ENCODE measurements at regions not wholly inside any gene's neighbourhood (a gene's known extent, or its start where the extent isn't known, plus 50 kb on each side); places are given as distances from the start of the nearest gene placed in this dataset.
"Not testable (repeated sequence)": the region's sequence is repeated elsewhere in the genome, so short reads cannot be mapped to it uniquely, and the experiment has no call there.

- no peak for TF ChIP-seq CTCF (IDR thresholded peaks at IDR 0.05; ENCODE audit: borderline replicate concordance)
- DNase-seq: no peak
- Histone ChIP-seq H3K4me1 (no peaks in the 10 kb centered on the region), H3K9me3 (replicated peaks) (no peaks in the 10 kb centered on the region), H3K4me3 (no peak overlapping the region), H3K27me3 (ENCODE audit: low read depth) (peaks cover 11% of the 10 kb centered on the region), H3K27ac (replicated peaks) (no peak overlapping the region), H3K36me3 (no peaks in the 10 kb centered on the region)
- intact Hi-C loops (cut with micrococcal nuclease): no loop called here
Measured at GRCh38 chr2:131584380-131584779, 56.7 kb downstream of the CCDC74A start.

- intact Hi-C loops (cut with micrococcal nuclease): no loop called here
- no peaks in the 10 kb centered on the region for H3K4me1 ChIP-seq
- peaks cover 13% of the 10 kb centered on the region for H3K27me3 ChIP-seq (ENCODE audit: low read depth)
- H3K27ac ChIP-seq (replicated peaks): no peak overlapping the region
- DNase-seq: no peak
- no peak for TF ChIP-seq CTCF (IDR thresholded peaks at IDR 0.05; ENCODE audit: borderline replicate concordance)
- H3K4me3 ChIP-seq: no peak overlapping the region
- no peaks in the 10 kb centered on the region for H3K9me3 ChIP-seq (replicated peaks)
- H3K36me3 ChIP-seq: no peaks in the 10 kb centered on the region
Measured at GRCh38 chr2:131584940-131585339, 57.3 kb downstream of the CCDC74A start.

- Histone ChIP-seq H3K4me1 (no peaks in the 10 kb centered on the region), H3K36me3 (no peaks in the 10 kb centered on the region), H3K27me3 (ENCODE audit: low read depth) (peaks cover 15% of the 10 kb centered on the region), H3K27ac (replicated peaks) (no peak overlapping the region), H3K4me3 (no peak overlapping the region), H3K9me3 (replicated peaks) (no peaks in the 10 kb centered on the region)
- intact Hi-C loops (cut with micrococcal nuclease): no loop called here
- DNase-seq: no peak
- no peak for TF ChIP-seq CTCF (IDR thresholded peaks at IDR 0.05; ENCODE audit: borderline replicate concordance)
Measured at GRCh38 chr2:131588152-131588873, 60.6 kb downstream of the CCDC74A start.

DNA sequence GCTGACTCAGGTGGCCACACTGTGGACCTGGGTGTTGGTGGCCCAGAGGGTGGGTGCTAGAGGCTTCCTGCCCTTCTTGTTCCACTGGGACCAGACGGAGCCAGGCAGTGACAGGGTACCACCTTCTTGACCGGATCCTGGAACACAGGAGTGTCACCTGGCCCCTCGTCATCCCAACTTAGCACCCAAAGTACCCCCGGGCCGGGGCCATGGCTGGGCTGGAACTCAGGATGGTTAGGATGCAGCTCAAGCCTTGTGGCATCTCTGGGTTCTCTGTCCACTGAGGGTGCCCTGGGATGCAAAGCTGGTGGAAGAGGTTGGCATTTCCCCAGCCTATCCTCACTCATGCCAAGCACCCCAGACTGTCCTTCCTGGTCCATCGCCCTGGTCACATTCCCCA, 61.4 kb downstream of the CCDC74A start:
- H3K36me3 ChIP-seq; H3K9me3 ChIP-seq (replicated peaks); H3K27ac ChIP-seq (replicated peaks); H3K4me1 ChIP-seq; H3K4me3 ChIP-seq; DNase-seq; intact Hi-C loops (cut with micrococcal nuclease): not testable (repeated sequence)
- peaks cover 15% of the 10 kb centered on the region for H3K27me3 ChIP-seq (ENCODE audit: low read depth)

DNA sequence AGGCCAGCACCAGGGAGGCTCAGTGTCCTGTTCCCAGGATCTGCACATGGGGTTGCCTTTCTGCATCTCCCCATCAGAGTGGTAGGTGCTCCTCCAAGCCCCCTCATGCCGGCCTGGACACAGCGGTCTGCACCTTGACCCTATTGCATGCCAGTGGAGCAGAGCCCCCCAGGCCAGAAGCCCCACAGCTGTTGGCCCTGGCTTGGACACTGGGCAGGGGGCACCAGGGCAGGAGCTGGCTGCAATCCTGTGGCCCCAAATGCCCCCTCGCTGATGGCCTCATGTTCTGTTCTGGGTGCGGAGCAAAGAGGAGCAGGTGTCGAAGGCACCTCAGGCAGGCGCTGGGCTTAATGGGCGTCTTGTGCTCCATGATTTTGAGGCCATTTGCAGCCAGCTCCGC, 62.7 kb downstream of the CCDC74A start:
- no peak overlapping the region for H3K27ac ChIP-seq (replicated peaks)
- intact Hi-C loops (cut with micrococcal nuclease): no loop called here
- no peaks in the 10 kb centered on the region for H3K4me1 ChIP-seq
- H3K9me3 ChIP-seq (replicated peaks): no peaks in the 10 kb centered on the region
- H3K36me3 ChIP-seq: no peaks in the 10 kb centered on the region
- H3K4me3 ChIP-seq: no peak overlapping the region
- peaks cover 15% of the 10 kb centered on the region for H3K27me3 ChIP-seq (ENCODE audit: low read depth)
- DNase-seq: no peak
- no peak for TF ChIP-seq CTCF (IDR thresholded peaks at IDR 0.05; ENCODE audit: borderline replicate concordance)

- H3K27ac ChIP-seq (replicated peaks): no peak overlapping the region
- H3K9me3 ChIP-seq (replicated peaks): no peaks in the 10 kb centered on the region
- DNase-seq: no peak
- H3K27me3 ChIP-seq (ENCODE audit: low read depth): peaks cover 15% of the 10 kb centered on the region
- intact Hi-C loops (cut with micrococcal nuclease): no loop called here
- no peak for TF ChIP-seq CTCF (IDR thresholded peaks at IDR 0.05; ENCODE audit: borderline replicate concordance)
- no peaks in the 10 kb centered on the region for H3K36me3 ChIP-seq
- no peak overlapping the region for H3K4me3 ChIP-seq
- H3K4me1 ChIP-seq: no peaks in the 10 kb centered on the region
Measured at GRCh38 chr2:131590896-131591295, 63.2 kb downstream of the CCDC74A start.

DNA sequence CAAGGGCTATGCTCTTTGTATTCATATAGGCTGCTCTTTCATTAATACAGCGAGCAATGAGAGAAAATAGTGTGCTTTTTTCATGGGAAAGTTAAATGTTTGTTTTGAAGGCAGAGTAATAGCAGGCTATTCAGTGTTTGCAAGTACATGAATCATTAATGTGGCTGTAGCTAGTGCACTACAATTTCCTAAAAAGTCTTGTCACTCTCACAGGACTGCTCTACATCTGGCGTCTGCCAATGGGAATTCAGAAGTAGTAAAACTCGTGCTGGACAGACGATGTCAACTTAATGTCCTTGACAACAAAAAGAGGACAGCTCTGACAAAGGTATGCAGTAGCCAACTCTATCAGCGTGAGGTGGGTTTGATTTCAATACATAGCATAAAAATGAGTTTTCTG, 68.9 kb downstream of the CCDC74A start:
- H3K27me3 ChIP-seq (ENCODE audit: low read depth); intact Hi-C loops (cut with micrococcal nuclease); H3K4me1 ChIP-seq; H3K36me3 ChIP-seq; H3K4me3 ChIP-seq; H3K9me3 ChIP-seq (replicated peaks); DNase-seq; H3K27ac ChIP-seq (replicated peaks): not testable (repeated sequence)

DNA sequence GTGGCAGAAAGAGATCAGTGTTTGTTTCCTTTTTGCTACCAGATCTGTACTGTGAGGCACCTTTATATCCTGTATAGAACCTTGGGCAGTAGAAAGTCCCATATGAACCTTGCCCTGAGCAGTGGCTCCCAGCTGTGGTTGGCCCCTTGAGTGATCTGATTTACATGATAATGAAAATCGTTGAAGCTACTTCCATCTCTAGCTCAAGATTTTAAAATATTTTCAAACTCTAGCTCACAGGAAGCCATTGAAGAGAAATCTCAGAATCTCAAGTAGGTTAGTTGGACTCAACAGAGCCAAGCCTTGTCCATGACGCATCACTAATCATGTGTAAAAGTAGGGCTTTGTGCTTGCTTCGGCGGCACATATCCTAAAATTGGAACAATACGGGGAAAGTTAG, 74.8 kb downstream of the CCDC74A start:
- H3K27me3 ChIP-seq (ENCODE audit: low read depth); intact Hi-C loops (cut with micrococcal nuclease); H3K9me3 ChIP-seq (replicated peaks); DNase-seq; H3K27ac ChIP-seq (replicated peaks); H3K36me3 ChIP-seq; H3K4me1 ChIP-seq; H3K4me3 ChIP-seq: not testable (repeated sequence)

- DNase-seq; H3K27me3 ChIP-seq (ENCODE audit: low read depth); H3K4me1 ChIP-seq; H3K27ac ChIP-seq (replicated peaks); intact Hi-C loops (cut with micrococcal nuclease); H3K36me3 ChIP-seq; H3K9me3 ChIP-seq (replicated peaks); H3K4me3 ChIP-seq: not testable (repeated sequence)
Measured at GRCh38 chr2:131604652-131605051, 77.0 kb downstream of the CCDC74A start.

All from left ventricle myocardium inferior (tissue), 1 donor.